GM12878 (cell line): ENCODE measurements at regions not wholly inside any gene's neighbourhood (a gene's known extent, or its start where the extent isn't known, plus 50 kb on each side); places are given as distances from the start of the nearest gene placed in this dataset.
"Not testable (repeated sequence)": the region's sequence is repeated elsewhere in the genome, so short reads cannot be mapped to it uniquely, and the experiment has no call there.

Experiments
- ATAC-seq: fragments of 200-7000 bp; cut with Tn5 transposase; 3 replicates; pipeline ENCODE4 v1.9.1; 2020; ENCODE audit warnings: mild to moderate bottlenecking, moderate library complexity
- BruUV-seq: library from RNA; stranded (reverse); fragments of 400-500 nt; replicated peaks from 2 replicates; lab custom pipeline; 2021; lab: Mats Ljungman, UMichigan
- CTCF ChIA-PET: fragments of 300-600 bp; sonication (Branson Sonifier 250); formaldehyde crosslinking; extraction: SDS; loops from one replicate; lab custom pipeline; 2021; ENCODE audit warnings: inconsistent platforms; lab: Yijun Ruan, JAX
- POLR2A ChIA-PET: fragments of 350-600 bp; formaldehyde crosslinking; extraction: SDS; loops from one replicate; lab custom pipeline; 2021; ENCODE audit warnings: inconsistent platforms; lab: Charles Lee
- RAD21 ChIA-PET: fragments of 300-600 bp; sonication (Branson Sonifier 250); formaldehyde crosslinking; loops from one replicate; lab custom pipeline; 2023; ENCODE audit warnings: antibody characterized with exemption; ENCODE audit not compliant: unreplicated experiment; lab: Charles Lee
- SMC1A ChIA-PET: fragments of 300-600 bp; sonication (Branson Sonifier 250); formaldehyde crosslinking; loops from one replicate; lab custom pipeline; 2023; ENCODE audit not compliant: unreplicated experiment, uncharacterized antibody; lab: Charles Lee
- DNase-seq: peaks from one replicate; pipeline ENCODE4 v3.0.0-alpha.2; 2011; ENCODE audit warnings: low read depth, low spot score
- FAIRE-seq: peaks from 3 replicates; lab custom pipeline; 2011; peaks lifted over from hg19 to GRCh38; lab: Jason Lieb, UNC
- H2AFZ ChIP-seq: 2 replicates; pipeline ENCODE4 v1.6.0; 2011; ENCODE audit warnings: low read depth, low read length, control low read depth; ENCODE audit not compliant: control insufficient read depth
- H3K27ac ChIP-seq: 2 replicates; pipeline ENCODE4 v1.5.1; 2011; ENCODE audit warnings: control low read depth; ENCODE audit not compliant: control insufficient read depth, insufficient read depth
- H3K27me3 ChIP-seq, 2 experiments: replicated peaks in 1 of 2; 2 replicates each; pipeline versions ENCODE4 v1.6.0 to v1.6.1; 2011; ENCODE audit warnings: low read length in 1 of 2; ENCODE audit not compliant: control insufficient read depth in 2 of 2, insufficient read depth in 2 of 2
- H3K36me3 ChIP-seq, 2 experiments: 2 replicates each; pipeline ENCODE4 v1.5.1; 2011; ENCODE audit warnings: low read length in 1 of 2; ENCODE audit not compliant: control insufficient read depth in 2 of 2, insufficient read depth in 2 of 2
- H3K4me1 ChIP-seq: 2 replicates; pipeline ENCODE4 v1.6.1; 2011; ENCODE audit warnings: mild to moderate bottlenecking, low read length, moderate library complexity, mixed read lengths; ENCODE audit not compliant: control insufficient read depth, insufficient read depth
- H3K4me2 ChIP-seq: 2 replicates; pipeline ENCODE4 v1.6.0; 2011; ENCODE audit warnings: control low read depth; ENCODE audit not compliant: control insufficient read depth, insufficient read depth
- H3K4me3 ChIP-seq: fragments of 200-600 bp; sonication (generic); 2 replicates; pipeline ENCODE4 v1.5.1; 2016
- H3K79me2 ChIP-seq: 2 replicates; pipeline ENCODE4 v1.6.0; 2011; ENCODE audit warnings: low read length; ENCODE audit not compliant: control insufficient read depth, insufficient read depth
- H3K9ac ChIP-seq: 2 replicates; pipeline ENCODE4 v1.8.0; 2011; ENCODE audit warnings: low read length, control low read depth, mixed read lengths; ENCODE audit not compliant: control insufficient read depth, insufficient read depth
- H3K9me3 ChIP-seq: replicated peaks from 3 replicates; pipeline ENCODE4 v1.5.1; 2011; ENCODE audit warnings: mild to moderate bottlenecking, low read length; ENCODE audit not compliant: control insufficient read depth, insufficient read depth
- H4K20me1 ChIP-seq: 2 replicates; pipeline ENCODE4 v1.6.0; 2011; ENCODE audit not compliant: control insufficient read depth, insufficient read depth
- ATF2 ChIP-seq: IDR thresholded peaks from 2 replicates; pipeline ENCODE4 v1.6.1; 2012; ENCODE audit warnings: low read length, inconsistent platforms
- ATF7 ChIP-seq: fragments of 450-650 bp; IDR thresholded peaks from 2 replicates; pipeline ENCODE4 v1.6.1; 2016; ENCODE audit warnings: low read depth, mild to moderate bottlenecking
- CBFB ChIP-seq: IDR thresholded peaks from 2 replicates; pipeline ENCODE4 v1.6.1; 2016; ENCODE audit warnings: antibody characterized with exemption, low read depth
- CHD2 ChIP-seq: IDR thresholded peaks from 2 replicates; pipeline ENCODE4 v1.6.1; 2011; ENCODE audit warnings: low read depth, low read length, improper control_type of control experiment, borderline replicate concordance
- EP300 ChIP-seq, 2 experiments: fragments of 150-350 bp in 1 of 2; IDR thresholded peaks; 2 replicates each; pipeline ENCODE4 v1.6.1; 2011 to 2012; ENCODE audit warnings: low read depth in 2 of 2, low read length in 2 of 2, borderline replicate concordance in 1 of 2, improper control_type of control experiment in 1 of 2, inconsistent platforms in 1 of 2; ENCODE audit not compliant: control insufficient read depth in 1 of 2
- FOS ChIP-seq: IDR thresholded peaks from 3 replicates; pipeline ENCODE4 v1.6.1; 2011; ENCODE audit warnings: borderline replicate concordance; ENCODE audit not compliant: insufficient read length; ENCODE audit errors: extremely low read depth
- MXI1 ChIP-seq: fragments of 150-350 bp; IDR thresholded peaks from 2 replicates; pipeline ENCODE4 v1.6.1; 2011; ENCODE audit warnings: low read depth, mild to moderate bottlenecking, inconsistent platforms, low read length, improper control_type of control experiment
- MYC ChIP-seq: IDR thresholded peaks from 2 replicates; pipeline ENCODE4 v1.6.1; 2011; ENCODE audit warnings: mild to moderate bottlenecking, low read length, moderate library complexity, inconsistent platforms; ENCODE audit not compliant: insufficient read depth, insufficient replicate concordance, insufficient read length, severe bottlenecking
- PAX5 ChIP-seq: IDR thresholded peaks from 2 replicates; pipeline ENCODE4 v1.6.1; 2011; ENCODE audit warnings: low read depth, low read length, borderline replicate concordance
- SIX5 ChIP-seq: IDR thresholded peaks from 2 replicates; pipeline ENCODE4 v1.6.1; 2011; ENCODE audit warnings: mild to moderate bottlenecking, low read depth, low read length, moderate library complexity; ENCODE audit not compliant: severe bottlenecking
- SMC3 ChIP-seq: IDR thresholded peaks from 2 replicates; pipeline ENCODE4 v1.6.1; 2011; ENCODE audit warnings: low read length, improper control_type of control experiment, borderline replicate concordance
- SP1 ChIP-seq: IDR thresholded peaks from one replicate; pipeline ENCODE4 v1.6.1; 2011; ENCODE audit warnings: low read depth, low read length
- TCF12 ChIP-seq: IDR thresholded peaks from 2 replicates; pipeline ENCODE4 v1.6.1; 2011; ENCODE audit warnings: low read depth, mild to moderate bottlenecking, low read length
- ZNF207 ChIP-seq: fragments of 450-650 bp; IDR thresholded peaks from 2 replicates; pipeline ENCODE4 v1.6.1; 2014; ENCODE audit warnings: antibody characterized with exemption, mild to moderate bottlenecking, borderline replicate concordance
- WGBS: methylation state at CpG from one replicate; pipeline ENCODE4 v1.1.6; 2016; ENCODE audit warnings: low lambda C conversion rate; ENCODE audit not compliant: insufficient replicate concordance, insufficient coverage; ENCODE audit errors: missing lambda C conversion rate; 5-methylcytosine and 5-hydroxymethylcytosine counted together
- in situ Hi-C: fragments of 300-500 bp; cut with MboI; formaldehyde crosslinking; loops from 9 replicates; pipeline ENCODE4 v1.14.3; 2018; ENCODE audit warnings: mixed read lengths
- intact Hi-C: fragments of 100-400 bp; cut with micrococcal nuclease; formaldehyde crosslinking; loops from one replicate; pipeline ENCODE4 v1.14.2; 2022; ENCODE audit not compliant: unreplicated experiment

- ChIA-PET CTCF (no interaction called here), RAD21 (no interaction called here)
- 26% methylated on average over 12 of the region's 12 CpGs for WGBS
Measured at GRCh38 chr11:134724106-134724778, 312.2 kb upstream of the B3GAT1 start.

GRCh38 chr11:134720691-134721070, 308.6 kb upstream of the B3GAT1 start:
- CTCF ChIA-PET, POLR2A ChIA-PET, SMC1A ChIA-PET, H3K27ac ChIP-seq, H3K36me3 ChIP-seq, ATAC-seq, H3K27me3 ChIP-seq, H3K4me1 ChIP-seq, H3K4me3 ChIP-seq, H3K9ac ChIP-seq, H3K4me2 ChIP-seq, H2AFZ ChIP-seq, in situ Hi-C loops, H3K79me2 ChIP-seq, H3K9me3 ChIP-seq, FAIRE-seq, intact Hi-C loops, BruUV-seq, RAD21 ChIA-PET, DNase-seq, H4K20me1 ChIP-seq: not testable (repeated sequence)
- WGBS: 64% methylated on average over 2 of the region's 2 CpGs

More at GRCh38 chr11:134724106-134724778, 312.2 kb upstream of the B3GAT1 start:
- Histone ChIP-seq H3K27me3 (no peaks in the 10 kb centered on the region), H3K36me3 (no peaks in the 10 kb centered on the region), H3K9me3 (no peaks in the 10 kb centered on the region), H3K79me2 (no peaks in the 10 kb centered on the region), H3K4me1 (no peaks in the 10 kb centered on the region), H3K4me3 (no peak overlapping the region), H2AFZ (no peak overlapping the region), H4K20me1 (no peaks in the 10 kb centered on the region), H3K9ac (no peak overlapping the region), H3K4me2 (no peak overlapping the region), H3K27ac (no peak overlapping the region)
- in situ Hi-C loops (no loop called here), intact Hi-C loops (no loop called here)
- DNase-seq (no peak), FAIRE-seq (no peak), ATAC-seq (no peak)
- TF ChIP-seq ZNF207 (no peak), EP300 (IDR thresholded peaks at IDR 0.05; ENCODE audit: borderline replicate concordance in 1 of 2, control insufficient read depth in 1 of 2, low read depth in 2 of 2, low read length in 2 of 2) (no peak), FOS (no peak), CBFB (no peak), ATF7 (no peak), TCF12 (no peak), ATF2 (no peak), PAX5 (no peak), SP1 (no peak), SMC3 (no peak), MYC (no peak), SIX5 (no peak), MXI1 (no peak), CHD2 (no peak)
- no TSS peak for BruUV-seq
- ChIA-PET POLR2A (no interaction called here), SMC1A (no interaction called here)
